ENCODE measurements at regions not wholly inside any gene's neighbourhood (a gene's known extent, or its start where the extent isn't known, plus 50 kb on each side); places are given as distances from the start of the nearest gene placed in this dataset.

- no peaks in the 10 kb centered on the region for H3K9me3 ChIP-seq (ENCODE audit: low read depth, low read length, poor library complexity, severe bottlenecking)
- CTCF ChIA-PET: no interaction called here
- no peak overlapping the region for H3K27ac ChIP-seq (ENCODE audit: low read depth, low read length, poor library complexity, severe bottlenecking)
- no peaks in the 10 kb centered on the region for H3K4me1 ChIP-seq (ENCODE audit: insufficient read depth, low read length, poor library complexity, severe bottlenecking)
- intact Hi-C loops (cut with micrococcal nuclease; ENCODE audit: unreplicated experiment): no loop called here
- no peaks in the 10 kb centered on the region for H3K27me3 ChIP-seq (replicated peaks; ENCODE audit: insufficient read depth, low read depth, low read length, poor library complexity)
- POLR2A ChIA-PET (ENCODE audit: low non-redundant PET): interaction anchor here (0.6 kb wide), 1 partner anchor 16 kb away, joined by 3 read pairs; no protein-coding TSS in a partner anchor
- TF ChIP-seq CTCF (conservative IDR thresholded peaks at IDR 0.05; ENCODE audit: low read depth, low read length) (no peak), EZH2 (IDR thresholded peaks at IDR 0.05; ENCODE audit: borderline replicate concordance, low read depth, low read length, poor library complexity, severe bottlenecking) (no peak)
- no peak overlapping the region for H3K4me3 ChIP-seq (ENCODE audit: low read depth, low read length, poor library complexity, severe bottlenecking)
- no peaks in the 10 kb centered on the region for H3K36me3 ChIP-seq (ENCODE audit: insufficient read depth, low read length, poor library complexity, severe bottlenecking)
- BruUV-seq (replicated peaks): no TSS peak
- DNase-seq (ENCODE audit: low spot score): no peak
These were observed 1258.1 kb downstream of the EFNA5 start for GRCh38 chr5:106412606-106413005.

GRCh38 chr5:106408570-106408969 is 1262.2 kb downstream of the EFNA5 start:
- no peak for DNase-seq (ENCODE audit: low spot score)

GRCh38 chr5:106408141-106408540 is 1262.6 kb downstream of the EFNA5 start:
- intact Hi-C loops (cut with micrococcal nuclease; ENCODE audit: unreplicated experiment): no loop called here
- POLR2A ChIA-PET (ENCODE audit: low non-redundant PET): interaction anchor here (0.6 kb wide), 1 partner anchor 1160 kb away, joined by 4 read pairs; no protein-coding TSS in a partner anchor
- no TSS peak for BruUV-seq (replicated peaks)
- no peak for DNase-seq (ENCODE audit: low spot score)
- TF ChIP-seq EZH2 (IDR thresholded peaks at IDR 0.05; ENCODE audit: borderline replicate concordance, low read depth, low read length, poor library complexity, severe bottlenecking) (no peak), CTCF (conservative IDR thresholded peaks at IDR 0.05; ENCODE audit: low read depth, low read length) (no peak)
- Histone ChIP-seq H3K36me3 (ENCODE audit: insufficient read depth, low read length, poor library complexity, severe bottlenecking) (no peaks in the 10 kb centered on the region), H3K4me3 (ENCODE audit: low read depth, low read length, poor library complexity, severe bottlenecking) (no peak overlapping the region), H3K27me3 (replicated peaks; ENCODE audit: insufficient read depth, low read depth, low read length, poor library complexity) (no peaks in the 10 kb centered on the region), H3K4me1 (ENCODE audit: insufficient read depth, low read length, poor library complexity, severe bottlenecking) (no peaks in the 10 kb centered on the region), H3K27ac (ENCODE audit: low read depth, low read length, poor library complexity, severe bottlenecking) (no peak overlapping the region), H3K9me3 (ENCODE audit: low read depth, low read length, poor library complexity, severe bottlenecking) (no peaks in the 10 kb centered on the region)
- CTCF ChIA-PET: no interaction called here

More at GRCh38 chr5:106408570-106408969, 1262.2 kb downstream of the EFNA5 start:
- no peak overlapping the region for H3K4me3 ChIP-seq (ENCODE audit: low read depth, low read length, poor library complexity, severe bottlenecking)
- H3K27ac ChIP-seq (ENCODE audit: low read depth, low read length, poor library complexity, severe bottlenecking): no peak overlapping the region
- POLR2A ChIA-PET (ENCODE audit: low non-redundant PET): interaction anchor here (0.6 kb wide), 1 partner anchor 1159 kb away, joined by 4 read pairs; no protein-coding TSS in a partner anchor
- H3K9me3 ChIP-seq (ENCODE audit: low read depth, low read length, poor library complexity, severe bottlenecking): no peaks in the 10 kb centered on the region
- H3K27me3 ChIP-seq (replicated peaks; ENCODE audit: insufficient read depth, low read depth, low read length, poor library complexity): no peaks in the 10 kb centered on the region
- no peaks in the 10 kb centered on the region for H3K4me1 ChIP-seq (ENCODE audit: insufficient read depth, low read length, poor library complexity, severe bottlenecking)
- intact Hi-C loops (cut with micrococcal nuclease; ENCODE audit: unreplicated experiment): no loop called here
- TF ChIP-seq CTCF (conservative IDR thresholded peaks at IDR 0.05; ENCODE audit: low read depth, low read length) (no peak), EZH2 (IDR thresholded peaks at IDR 0.05; ENCODE audit: borderline replicate concordance, low read depth, low read length, poor library complexity, severe bottlenecking) (no peak)
- CTCF ChIA-PET: no interaction called here
- BruUV-seq (replicated peaks): no TSS peak
- H3K36me3 ChIP-seq (ENCODE audit: insufficient read depth, low read length, poor library complexity, severe bottlenecking): no peaks in the 10 kb centered on the region

Data from A673 (cell line).